ENCODE measurements at regions not wholly inside any gene's neighbourhood (a gene's known extent, or its start where the extent isn't known, plus 50 kb on each side); places are given as distances from the start of the nearest gene placed in this dataset.

DNA sequence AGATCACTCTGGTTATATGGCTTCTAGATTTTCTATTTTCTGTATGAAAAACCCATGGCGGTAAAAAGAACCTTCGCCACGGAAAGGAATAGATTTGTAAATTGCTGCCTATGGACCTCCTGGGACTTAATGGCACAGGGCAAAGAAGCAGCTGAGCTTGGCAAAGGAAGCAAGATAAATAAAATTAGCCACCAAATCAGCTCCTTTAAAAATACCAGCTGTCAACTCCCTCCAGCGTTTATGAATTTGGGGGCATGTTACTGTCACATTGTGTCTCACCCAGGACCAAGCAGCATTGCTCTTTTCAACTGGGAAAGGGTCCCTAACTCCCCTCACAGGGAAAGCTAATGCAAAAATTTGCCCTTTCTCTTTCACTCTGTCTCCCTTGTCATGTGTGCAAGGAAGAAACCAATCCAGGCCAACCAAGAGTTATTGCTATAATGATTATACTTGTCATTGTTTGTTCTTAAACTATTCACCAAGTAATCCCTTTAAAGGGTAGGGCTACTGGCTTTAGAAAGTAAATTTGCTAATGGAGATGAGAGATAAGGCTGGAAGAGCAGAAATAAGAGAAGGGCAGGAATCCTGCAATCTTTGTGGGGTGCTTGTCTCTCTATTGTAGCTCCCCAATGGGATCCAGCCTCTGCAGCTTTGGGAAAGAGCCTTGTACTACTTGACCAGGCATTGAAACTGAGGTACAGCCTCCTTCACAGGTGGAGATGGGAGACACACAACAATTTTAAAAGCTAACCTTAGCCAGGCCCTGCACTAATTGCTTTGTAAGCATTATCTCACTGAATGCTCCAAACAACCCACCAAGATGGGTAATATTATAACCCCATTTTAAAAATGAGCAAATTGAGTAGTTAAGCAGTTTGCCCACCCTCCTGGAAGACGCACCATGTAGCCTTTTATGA lies 119.1 kb upstream of the KLF7 start (continued):
- TF ChIP-seq SMAD1 (IDR thresholded peaks at IDR 0.05; ENCODE audit: low read depth, partially characterized antibody) (no peak), MTA2 (IDR thresholded peaks at IDR 0.05; ENCODE audit: low read depth) (no peak), JUNB (IDR thresholded peaks at IDR 0.05) (no peak), MTA3 (IDR thresholded peaks at IDR 0.05; ENCODE audit: borderline replicate concordance, low read length) (no peak), HDGF (IDR thresholded peaks at IDR 0.05) (no peak), CBX3 (IDR thresholded peaks at IDR 0.05; ENCODE audit: borderline replicate concordance, low read depth) (no peak), STAT3 (IDR thresholded peaks at IDR 0.05; ENCODE audit: low read depth, low read length) (no peak)
- TF ChIP-seq, protein P1, sequence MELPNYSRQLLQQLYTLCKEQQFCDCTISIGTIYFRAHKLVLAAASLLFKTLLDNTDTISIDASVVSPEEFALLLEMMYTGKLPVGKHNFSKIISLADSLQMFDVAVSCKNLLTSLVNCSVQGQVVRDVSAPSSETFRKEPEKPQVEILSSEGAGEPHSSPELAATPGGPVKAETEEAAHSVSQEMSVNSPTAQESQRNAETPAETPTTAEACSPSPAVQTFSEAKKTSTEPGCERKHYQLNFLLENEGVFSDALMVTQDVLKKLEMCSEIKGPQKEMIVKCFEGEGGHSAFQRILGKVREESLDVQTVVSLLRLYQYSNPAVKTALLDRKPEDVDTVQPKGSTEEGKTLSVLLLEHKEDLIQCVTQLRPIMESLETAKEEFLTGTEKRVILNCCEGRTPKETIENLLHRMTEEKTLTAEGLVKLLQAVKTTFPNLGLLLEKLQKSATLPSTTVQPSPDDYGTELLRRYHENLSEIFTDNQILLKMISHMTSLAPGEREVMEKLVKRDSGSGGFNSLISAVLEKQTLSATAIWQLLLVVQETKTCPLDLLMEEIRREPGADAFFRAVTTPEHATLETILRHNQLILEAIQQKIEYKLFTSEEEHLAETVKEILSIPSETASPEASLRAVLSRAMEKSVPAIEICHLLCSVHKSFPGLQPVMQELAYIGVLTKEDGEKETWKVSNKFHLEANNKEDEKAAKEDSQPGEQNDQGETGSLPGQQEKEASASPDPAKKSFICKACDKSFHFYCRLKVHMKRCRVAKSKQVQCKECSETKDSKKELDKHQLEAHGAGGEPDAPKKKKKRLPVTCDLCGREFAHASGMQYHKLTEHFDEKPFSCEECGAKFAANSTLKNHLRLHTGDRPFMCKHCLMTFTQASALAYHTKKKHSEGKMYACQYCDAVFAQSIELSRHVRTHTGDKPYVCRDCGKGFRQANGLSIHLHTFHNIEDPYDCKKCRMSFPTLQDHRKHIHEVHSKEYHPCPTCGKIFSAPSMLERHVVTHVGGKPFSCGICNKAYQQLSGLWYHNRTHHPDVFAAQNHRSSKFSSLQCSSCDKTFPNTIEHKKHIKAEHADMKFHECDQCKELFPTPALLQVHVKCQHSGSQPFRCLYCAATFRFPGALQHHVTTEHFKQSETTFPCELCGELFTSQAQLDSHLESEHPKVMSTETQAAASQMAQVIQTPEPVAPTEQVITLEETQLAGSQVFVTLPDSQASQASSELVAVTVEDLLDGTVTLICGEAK (IDR thresholded peaks at IDR 0.05; ENCODE audit: borderline replicate concordance): no peak

Measured in GM12878 (cell line).